ENCODE measurements at regions not wholly inside any gene's neighbourhood (a gene's known extent, or its start where the extent isn't known, plus 50 kb on each side); places are given as distances from the start of the nearest gene placed in this dataset.

- no peak for DNase-seq (ENCODE audit: low spot score)
Measured at GRCh38 chr3:193850084-193850619, 257.1 kb downstream of the OPA1 start.

- DNase-seq (ENCODE audit: low spot score): no peak
Measured at GRCh38 chr3:193851428-193851847, 258.4 kb downstream of the OPA1 start.

GRCh38 chr3:193851941-193852674 is 259.1 kb downstream of the OPA1 start:
- no peak for DNase-seq (ENCODE audit: low spot score)

- no peak for DNase-seq (ENCODE audit: low spot score)
Measured at GRCh38 chr3:193852901-193853300, 259.9 kb downstream of the OPA1 start.

GRCh38 chr3:193853511-193854219 is 260.7 kb downstream of the OPA1 start:
- DNase-seq (ENCODE audit: low spot score): no peak

- DNase-seq (ENCODE audit: low spot score): no peak
Measured at GRCh38 chr3:193857996-193858395, 265.0 kb downstream of the OPA1 start.

GRCh38 chr3:193859195-193859594 is 266.2 kb downstream of the OPA1 start:
- DNase-seq (ENCODE audit: low spot score): no peak

GRCh38 chr3:193861012-193861411 is 268.0 kb downstream of the OPA1 start:
- no peak for DNase-seq (ENCODE audit: low spot score)

- no peak for DNase-seq (ENCODE audit: low spot score)
Measured at GRCh38 chr3:193862843-193863242, 269.8 kb downstream of the OPA1 start.

- peak; percentile 59 for DNase-seq (ENCODE audit: low spot score)
Measured at GRCh38 chr3:193863657-193864357, 270.8 kb downstream of the OPA1 start.

- no peak for DNase-seq (ENCODE audit: low spot score)
Measured at GRCh38 chr3:193865339-193865738, 270.6 kb upstream of the HES1 start.

GRCh38 chr3:193865896-193866480 is 270.0 kb upstream of the HES1 start:
- DNase-seq (ENCODE audit: low spot score): no peak

GRCh38 chr3:193868590-193868989 is 267.4 kb upstream of the HES1 start:
- DNase-seq (ENCODE audit: low spot score): no peak

- no peak for DNase-seq (ENCODE audit: low spot score)
Measured at GRCh38 chr3:193869221-193870201, 266.4 kb upstream of the HES1 start.

- DNase-seq (ENCODE audit: low spot score): no peak
Measured at GRCh38 chr3:193870376-193871219, 265.4 kb upstream of the HES1 start.

- no peak for DNase-seq (ENCODE audit: low spot score)
Measured at GRCh38 chr3:193871220-193871485, 264.8 kb upstream of the HES1 start.

GRCh38 chr3:193872265-193872753 is 263.6 kb upstream of the HES1 start:
- no peak for DNase-seq (ENCODE audit: low spot score)

GRCh38 chr3:193873426-193874201 is 262.3 kb upstream of the HES1 start:
- peak; percentile 15 for DNase-seq (ENCODE audit: low spot score)

GRCh38 chr3:193874512-193874911 is 261.4 kb upstream of the HES1 start:
- peak; percentile 0 for DNase-seq (ENCODE audit: low spot score)

Measured in left forelimb (tissue), 1 donor.